IPS-20b (cell line): ENCODE measurements at regions not wholly inside any gene's neighbourhood (a gene's known extent, or its start where the extent isn't known, plus 50 kb on each side); places are given as distances from the start of the nearest gene placed in this dataset.

Experiments used
- H3K27ac ChIP-seq: one replicate; pipeline ENCODE4 v1.5.1; 2013; ENCODE audit warnings: low read length
- H3K27me3 ChIP-seq: 2 replicates; pipeline ENCODE4 v1.6.1; 2013; ENCODE audit warnings: mild to moderate bottlenecking, low read length, inconsistent platforms; ENCODE audit not compliant: insufficient read depth
- H3K36me3 ChIP-seq: 2 replicates; pipeline ENCODE4 v1.6.1; 2013; ENCODE audit warnings: low read depth, mild to moderate bottlenecking, inconsistent platforms, low read length, moderate library complexity; ENCODE audit not compliant: insufficient read depth
- H3K4me1 ChIP-seq: 2 replicates; pipeline ENCODE4 v1.6.1; 2013; ENCODE audit warnings: mild to moderate bottlenecking, control low read depth, inconsistent platforms, low read length, moderate library complexity; ENCODE audit not compliant: insufficient read depth
- H3K4me3 ChIP-seq: 2 replicates; pipeline ENCODE4 v1.5.1; 2013; ENCODE audit warnings: mild to moderate bottlenecking, low read length, inconsistent platforms
- H3K9ac ChIP-seq: 2 replicates; pipeline ENCODE4 v1.6.1; 2013; ENCODE audit warnings: low read depth, mild to moderate bottlenecking, inconsistent platforms, low read length, moderate library complexity
- H3K9me3 ChIP-seq: 2 replicates; pipeline ENCODE4 v1.6.1; 2013; ENCODE audit warnings: mild to moderate bottlenecking, low read depth, low read length, inconsistent platforms; ENCODE audit not compliant: insufficient read depth

GRCh38 chr6:148273962-148274752, 68.5 kb upstream of the SASH1 start:
- Histone ChIP-seq H3K9me3 (no peaks in the 10 kb centered on the region), H3K27ac (no peak overlapping the region), H3K27me3 (no peaks in the 10 kb centered on the region), H3K4me1 (no peaks in the 10 kb centered on the region), H3K4me3 (no peak overlapping the region), H3K9ac (no peak overlapping the region), H3K36me3 (no peaks in the 10 kb centered on the region)

GRCh38 chr6:148274809-148275208, 67.8 kb upstream of the SASH1 start:
- no peak overlapping the region for H3K4me3 ChIP-seq
- H3K4me1 ChIP-seq = no peaks in the 10 kb centered on the region
- H3K9ac ChIP-seq = no peak overlapping the region
- H3K27me3 ChIP-seq = no peaks in the 10 kb centered on the region
- H3K27ac ChIP-seq = no peak overlapping the region
- H3K9me3 ChIP-seq = no peaks in the 10 kb centered on the region
- H3K36me3 ChIP-seq = no peaks in the 10 kb centered on the region

DNA sequence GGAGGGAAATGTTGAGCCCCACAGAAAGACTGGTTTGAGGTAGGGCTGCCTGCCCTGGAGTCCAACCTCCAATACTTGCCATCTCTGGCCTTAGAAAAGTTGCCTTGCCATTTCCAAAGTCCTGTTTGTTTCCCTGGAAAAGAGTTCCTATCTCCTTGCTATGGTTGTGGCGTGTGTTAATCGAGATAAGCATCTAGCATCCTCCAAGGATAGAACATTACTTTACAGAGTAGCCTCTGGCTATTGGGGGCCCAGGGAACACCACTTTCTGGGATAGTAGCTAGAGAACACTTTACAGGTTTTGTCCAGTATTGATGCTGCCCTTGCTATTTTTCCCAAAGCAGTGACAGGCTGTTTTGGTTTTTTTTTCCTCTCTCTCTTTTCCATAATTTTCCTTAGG, 57.4 kb upstream of the SASH1 start:
- H3K9ac ChIP-seq = no peak overlapping the region
- H3K27ac ChIP-seq = no peak overlapping the region
- H3K27me3 ChIP-seq = no peaks in the 10 kb centered on the region
- no peak overlapping the region for H3K4me3 ChIP-seq
- H3K36me3 ChIP-seq = no peaks in the 10 kb centered on the region
- no peaks in the 10 kb centered on the region for H3K4me1 ChIP-seq
- H3K9me3 ChIP-seq = no peaks in the 10 kb centered on the region

- H3K27ac ChIP-seq = no peak overlapping the region
- no peaks in the 10 kb centered on the region; the same call in 1 of the 2 replicates for H3K4me1 ChIP-seq
- no peaks in the 10 kb centered on the region for H3K36me3 ChIP-seq
- H3K27me3 ChIP-seq = no peaks in the 10 kb centered on the region
- no peak overlapping the region for H3K9ac ChIP-seq
- H3K4me3 ChIP-seq = no peak overlapping the region
- H3K9me3 ChIP-seq = no peaks in the 10 kb centered on the region
Measured at GRCh38 chr6:148286563-148286962, 56.1 kb upstream of the SASH1 start.

DNA sequence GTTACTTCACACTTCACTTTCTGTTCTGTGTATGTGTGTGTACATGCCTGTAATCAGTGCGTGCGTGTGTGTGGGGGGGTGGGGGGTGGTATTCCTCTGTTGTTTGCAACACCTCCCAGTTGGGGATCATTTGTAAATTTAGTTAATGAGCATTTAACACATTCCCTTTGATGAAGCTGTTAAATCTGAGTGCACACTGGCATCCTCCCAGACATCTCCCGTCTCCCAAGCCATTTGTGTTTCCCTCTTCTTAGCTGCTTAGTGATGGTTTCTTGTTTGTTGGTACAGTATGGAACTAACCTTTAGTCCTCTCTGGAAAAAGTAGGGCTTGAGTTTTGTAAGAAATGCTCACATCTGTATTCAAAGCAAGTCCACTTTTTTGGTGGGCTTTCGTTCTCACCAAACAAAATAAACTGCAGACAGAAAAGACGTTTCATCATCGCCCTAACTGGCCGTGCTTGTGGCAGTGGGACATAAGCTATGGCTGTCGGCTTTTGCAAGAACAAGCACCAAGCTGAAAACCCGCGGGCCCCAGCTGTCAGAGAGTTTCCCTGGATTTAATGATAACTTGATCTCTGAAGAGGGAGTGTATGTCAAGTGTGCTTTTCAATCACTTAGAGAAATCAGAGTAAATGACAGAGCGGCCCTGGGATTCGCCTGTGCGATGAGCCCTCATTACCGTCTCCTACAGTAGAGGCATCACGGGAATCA, 54.9 kb upstream of the SASH1 start:
- Histone ChIP-seq H3K27ac (no peak overlapping the region), H3K4me3 (no peak overlapping the region), H3K36me3 (no peaks in the 10 kb centered on the region), H3K27me3 (no peaks in the 10 kb centered on the region), H3K9me3 (no peaks in the 10 kb centered on the region), H3K9ac (no peak overlapping the region), H3K4me1 (no peaks in the 10 kb centered on the region; the same call in 1 of the 2 replicates)

DNA sequence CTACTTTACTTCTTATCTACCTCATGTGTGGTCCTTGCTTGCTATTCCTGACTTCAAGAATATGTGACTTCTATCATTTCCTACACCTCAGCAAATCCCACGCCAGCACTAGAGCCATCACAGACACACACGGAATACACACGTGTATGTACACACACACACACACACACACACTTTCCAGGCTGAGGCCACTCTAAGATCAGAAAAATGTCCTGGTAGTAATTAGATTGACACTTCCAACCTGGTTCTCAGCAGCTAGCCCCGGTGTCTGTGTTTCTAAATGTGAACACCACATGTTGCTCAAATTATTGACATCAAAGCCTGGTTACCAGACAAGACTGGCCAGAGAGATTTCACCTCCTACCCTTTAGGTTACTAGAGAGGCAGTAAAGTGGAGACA, 54.1 kb upstream of the SASH1 start:
- Histone ChIP-seq H3K4me1 (no peaks in the 10 kb centered on the region; the same call in 1 of the 2 replicates), H3K4me3 (no peak overlapping the region), H3K9me3 (no peaks in the 10 kb centered on the region), H3K27me3 (no peaks in the 10 kb centered on the region), H3K36me3 (no peaks in the 10 kb centered on the region), H3K27ac (no peak overlapping the region), H3K9ac (no peak overlapping the region)

GRCh38 chr6:148289153-148289552, 53.5 kb upstream of the SASH1 start:
- Histone ChIP-seq H3K36me3 (no peaks in the 10 kb centered on the region), H3K9ac (no peak overlapping the region), H3K4me3 (no peak overlapping the region), H3K9me3 (no peaks in the 10 kb centered on the region), H3K4me1 (no peaks in the 10 kb centered on the region; the same call in 1 of the 2 replicates), H3K27me3 (no peaks in the 10 kb centered on the region), H3K27ac (no peak overlapping the region)

- no peaks in the 10 kb centered on the region; the same call in 1 of the 2 replicates for H3K4me1 ChIP-seq
- no peak overlapping the region for H3K9ac ChIP-seq
- H3K36me3 ChIP-seq = no peaks in the 10 kb centered on the region
- H3K4me3 ChIP-seq = no peak overlapping the region
- H3K9me3 ChIP-seq = no peaks in the 10 kb centered on the region
- no peaks in the 10 kb centered on the region for H3K27me3 ChIP-seq
- H3K27ac ChIP-seq = no peak overlapping the region
Measured at GRCh38 chr6:148291876-148292275, 50.8 kb upstream of the SASH1 start.
